Upper lobe of left lung (tissue), 6 donors: ENCODE measurements at regions not wholly inside any gene's neighbourhood (a gene's known extent, or its start where the extent isn't known, plus 50 kb on each side); places are given as distances from the start of the nearest gene placed in this dataset.
A peak's percentile ranks its signal among the peaks of the same experiment; 100 is the strongest.

ENCODE experiments used
- ATAC-seq, 2 donors: fragments of 200-7000 bp; cut with Tn5 transposase; one replicate each; pipeline ENCODE4 v1.9.1; 2022; ENCODE audit warnings: mild to moderate bottlenecking in 2 of 2, moderate library complexity in 2 of 2; ENCODE audit not compliant: low FRiP score in 2 of 2
- DNase-seq, 2 donors: peaks; one replicate each; pipeline ENCODE4 v3.0.0-alpha.2; 2019 to 2020
- H3K27ac ChIP-seq, 4 donors: fragments of 200-600 bp; sonication (generic); one replicate each; pipeline ENCODE4 v1.5.1; 2016 to 2019
- H3K27me3 ChIP-seq, 4 donors: fragments of 200-600 bp; sonication (generic); one replicate each; pipeline ENCODE4 v1.5.1; 2017 to 2019
- H3K36me3 ChIP-seq, 4 donors: fragments of 200-600 bp; sonication (generic); one replicate each; pipeline ENCODE4 v1.5.1; 2016 to 2019
- H3K4me1 ChIP-seq, 4 donors: fragments of 200-600 bp; sonication (generic); one replicate each; pipeline ENCODE4 v1.5.1; 2018 to 2019
- H3K4me3 ChIP-seq, 4 donors: fragments of 200-600 bp; sonication (generic); one replicate each; pipeline ENCODE4 v1.5.1; 2017 to 2019; ENCODE audit warnings: mild to moderate bottlenecking in 2 of 4, moderate library complexity in 1 of 4
- H3K9me3 ChIP-seq, 4 donors: fragments of 200-600 bp; sonication (generic); one replicate each; pipeline ENCODE4 v1.5.1; 2018 to 2019
- CTCF ChIP-seq, 6 experiments: fragments of 450-650 bp in 4 of 6; fragments of 200-600 bp in 2 of 6; sonication (generic) in 2 of 6; IDR thresholded peaks; one replicate each; pipeline ENCODE4 v1.5.1; 2016 to 2019; ENCODE audit warnings: antibody characterized with exemption in 6 of 6
- EP300 ChIP-seq, 4 donors: sonication (generic); formaldehyde crosslinking; IDR thresholded peaks; one replicate each; pipeline ENCODE4 v1.5.1; 2017; ENCODE audit warnings: antibody characterized with exemption in 4 of 4, control low read depth in 2 of 4
- POLR2A ChIP-seq, 4 donors: fragments of 450-650 bp; IDR thresholded peaks; one replicate each; pipeline ENCODE4 v1.5.1; 2016 to 2017; ENCODE audit warnings: antibody characterized with exemption in 4 of 4, mild to moderate bottlenecking in 2 of 4
- POLR2AphosphoS5 ChIP-seq, 2 donors: sonication (generic); formaldehyde crosslinking; IDR thresholded peaks; one replicate each; pipeline ENCODE4 v1.5.1; 2017; ENCODE audit warnings: antibody characterized with exemption in 2 of 2
- WGBS, 2 donors: methylation state at CpG; one replicate each; pipeline ENCODE4 v1.1.5; 2017 to 2018; 5-methylcytosine and 5-hydroxymethylcytosine counted together
- donor health status: DM: no; HTN: no; CAD: no; lungs with moderate emphysema.
- donor health status: DM: no; HTN: yes; CAD: no; lungs with severe emphysema.

GRCh38 chr6:133818320-133818719, 70.6 kb upstream of the TCF21 start:
- no peak overlapping the region for H3K4me3 ChIP-seq
- no peaks in the 10 kb centered on the region for H3K9me3 ChIP-seq
- no peaks in the 10 kb centered on the region for H3K27me3 ChIP-seq
- no peak overlapping the region for H3K27ac ChIP-seq
- no peak for ATAC-seq
- WGBS, 2 donors: 82 to 85% methylated on average over 6 of the region's 6 CpGs
- TF ChIP-seq CTCF (IDR thresholded peaks at IDR 0.05): no peak
- no peak for TF ChIP-seq POLR2AphosphoS5 (IDR thresholded peaks at IDR 0.05)
- no peaks in the 10 kb centered on the region for H3K4me1 ChIP-seq
- no peak for DNase-seq
- H3K36me3 ChIP-seq: no peaks in the 10 kb centered on the region

GRCh38 chr6:133820208-133820607, 68.7 kb upstream of the TCF21 start:
- H3K9me3 ChIP-seq: no peaks in the 10 kb centered on the region

GRCh38 chr6:133827766-133828165, 61.1 kb upstream of the TCF21 start:
- Histone ChIP-seq H3K4me3 (no peak overlapping the region), H3K4me1 (no peaks in the 10 kb centered on the region), H3K9me3 (no peaks in the 10 kb centered on the region), H3K27ac (no peak overlapping the region), H3K27me3 (no peaks in the 10 kb centered on the region), H3K36me3 (no peaks in the 10 kb centered on the region)
- TF ChIP-seq POLR2AphosphoS5 (IDR thresholded peaks at IDR 0.05) (no peak), POLR2A (IDR thresholded peaks at IDR 0.05) (no peak), EP300 (IDR thresholded peaks at IDR 0.05) (no peak), CTCF (IDR thresholded peaks at IDR 0.05) (no peak)
- ATAC-seq: no peak
- DNase-seq: no peak

More at GRCh38 chr6:133820208-133820607, 68.7 kb upstream of the TCF21 start:
- DNase-seq: no peak
- H3K4me3 ChIP-seq: no peak overlapping the region
- no peaks in the 10 kb centered on the region for H3K4me1 ChIP-seq
- no peak overlapping the region for H3K27ac ChIP-seq
- WGBS, 2 donors: 78 to 85% methylated on average over 3 of the region's 3 CpGs
- no peaks in the 10 kb centered on the region for H3K36me3 ChIP-seq
- ATAC-seq: no peak
- TF ChIP-seq POLR2AphosphoS5 (IDR thresholded peaks at IDR 0.05) (no peak), CTCF (IDR thresholded peaks at IDR 0.05) (no peak), POLR2A (IDR thresholded peaks at IDR 0.05) (no peak), EP300 (IDR thresholded peaks at IDR 0.05) (no peak)
- H3K27me3 ChIP-seq: no peaks in the 10 kb centered on the region

- TF ChIP-seq POLR2A (IDR thresholded peaks at IDR 0.05): no peak
- no peak for TF ChIP-seq CTCF (IDR thresholded peaks at IDR 0.05)
- no peak for TF ChIP-seq EP300 (IDR thresholded peaks at IDR 0.05)
- TF ChIP-seq POLR2AphosphoS5 (IDR thresholded peaks at IDR 0.05): peak in 1 of 2 donors; percentile 22
- Histone ChIP-seq H3K36me3 (no peaks in the 10 kb centered on the region), H3K4me1 (peaks cover 0 to 5% (median 0%) of the 10 kb centered on the region in 4 donors), H3K9me3 (no peaks in the 10 kb centered on the region), H3K27me3 (peaks cover 0 to 5% (median 0%) of the 10 kb centered on the region in 4 donors), H3K4me3 (no peak overlapping the region), H3K27ac (peak overlapping the region in 1 of 4 donors; percentile 32)
- DNase-seq (peak in 1 of 2 donors; percentile 22), ATAC-seq (no peak)
- 38 to 41% methylated on average over 3 of the region's 3 CpGs for WGBS, 2 donors
Observed at GRCh38 chr6:133833949-133834359, 55.0 kb upstream of the TCF21 start.

GRCh38 chr6:133834472-133835170, 54.3 kb upstream of the TCF21 start:
- ATAC-seq (no peak), DNase-seq (no peak)
- Histone ChIP-seq H3K27me3 (peaks cover 0 to 5% (median 0%) of the 10 kb centered on the region in 4 donors), H3K4me1 (peaks cover 0 to 5% (median 0%) of the 10 kb centered on the region in 4 donors), H3K4me3 (no peak overlapping the region), H3K27ac (peak overlapping the region in 1 of 4 donors; percentile 32), H3K9me3 (no peaks in the 10 kb centered on the region), H3K36me3 (no peaks in the 10 kb centered on the region)
- WGBS, 2 donors: 53 to 69% methylated on average over 2 of the region's 2 CpGs
- TF ChIP-seq POLR2AphosphoS5 (IDR thresholded peaks at IDR 0.05): no peak
- TF ChIP-seq POLR2A (IDR thresholded peaks at IDR 0.05): no peak
- TF ChIP-seq CTCF (IDR thresholded peaks at IDR 0.05): no peak
- TF ChIP-seq EP300 (IDR thresholded peaks at IDR 0.05): no peak
